Astrocyte (in vitro differentiated cells and primary cell): ENCODE measurements at regions not wholly inside any gene's neighbourhood (a gene's known extent, or its start where the extent isn't known, plus 50 kb on each side); places are given as distances from the start of the nearest gene placed in this dataset.
A peak's percentile ranks its signal among the peaks of the same experiment; 100 is the strongest.

Source experiments
- DNase-seq: peaks from one replicate; pipeline ENCODE4 v3.0.0-alpha.2; 2010; ENCODE audit warnings: low read depth
- FAIRE-seq: peaks from 2 replicates; lab custom pipeline; 2011; peaks lifted over from hg19 to GRCh38; lab: Jason Lieb, UNC
- H2AFZ ChIP-seq: 2 replicates; pipeline ENCODE4 v1.6.0; 2012; ENCODE audit warnings: low read depth, low read length, inconsistent platforms
- H3K27ac ChIP-seq: 2 replicates; pipeline ENCODE4 v1.5.1; 2011; ENCODE audit warnings: low read depth, low read length, inconsistent platforms
- H3K27me3 ChIP-seq: 2 replicates; pipeline ENCODE4 v1.6.0; 2011; ENCODE audit warnings: low read length, inconsistent platforms; ENCODE audit not compliant: insufficient read depth
- H3K36me3 ChIP-seq: 2 replicates; pipeline ENCODE4 v1.5.1; 2011; ENCODE audit warnings: low read length, inconsistent platforms; ENCODE audit not compliant: insufficient read depth
- H3K4me1 ChIP-seq: 2 replicates; pipeline ENCODE4 v1.5.1; 2011; ENCODE audit warnings: low read length, inconsistent platforms; ENCODE audit not compliant: insufficient read depth
- H3K4me2 ChIP-seq: 2 replicates; pipeline ENCODE4 v1.6.0; 2012; ENCODE audit warnings: low read length, inconsistent platforms
- H3K4me3 ChIP-seq: 2 replicates; pipeline ENCODE4 v1.5.1; 2011; ENCODE audit warnings: low read depth, mild to moderate bottlenecking, low read length, inconsistent platforms; ENCODE audit not compliant: insufficient read depth
- H3K79me2 ChIP-seq: 2 replicates; pipeline ENCODE4 v1.6.0; 2012; ENCODE audit warnings: mild to moderate bottlenecking, low read length, inconsistent platforms; ENCODE audit not compliant: insufficient read depth
- H3K9ac ChIP-seq: 2 replicates; pipeline ENCODE4 v1.6.0; 2012; ENCODE audit warnings: mild to moderate bottlenecking, low read length, inconsistent platforms
- H3K9me3 ChIP-seq: 2 replicates; pipeline ENCODE4 v1.5.1; 2012; ENCODE audit warnings: low read depth, mild to moderate bottlenecking, low read length, inconsistent platforms; ENCODE audit not compliant: insufficient read depth
- H4K20me1 ChIP-seq: 2 replicates; pipeline ENCODE4 v1.6.0; 2012; ENCODE audit warnings: low read length, inconsistent platforms; ENCODE audit not compliant: insufficient read depth
- H3K27ac Mint-ChIP-seq: one replicate; pipeline ENCODE4 v1.8.0; 2021; ENCODE audit warnings: mild to moderate bottlenecking, mixed read lengths; ENCODE audit not compliant: unreplicated experiment
- H3K27me3 Mint-ChIP-seq: one replicate; pipeline ENCODE4 v1.8.0; 2021; ENCODE audit warnings: low read depth, mixed read lengths; ENCODE audit not compliant: unreplicated experiment
- H3K36me3 Mint-ChIP-seq: one replicate; pipeline ENCODE4 v1.8.0; 2021; ENCODE audit warnings: low read depth, mixed read lengths; ENCODE audit not compliant: unreplicated experiment
- H3K4me1 Mint-ChIP-seq: one replicate; pipeline ENCODE4 v1.8.0; 2021; ENCODE audit warnings: low read depth, mixed read lengths; ENCODE audit not compliant: unreplicated experiment
- H3K4me3 Mint-ChIP-seq: one replicate; pipeline ENCODE4 v1.8.0; 2021; ENCODE audit warnings: mild to moderate bottlenecking, moderate library complexity, mixed read lengths; ENCODE audit not compliant: unreplicated experiment
- H3K9me3 Mint-ChIP-seq: one replicate; pipeline ENCODE4 v1.8.0; 2021; ENCODE audit warnings: mild to moderate bottlenecking, mixed read lengths; ENCODE audit not compliant: unreplicated experiment
- EZH2 ChIP-seq: IDR thresholded peaks from 2 replicates; pipeline ENCODE4 v1.6.1; 2012; ENCODE audit warnings: mild to moderate bottlenecking, low read length, inconsistent platforms; ENCODE audit not compliant: insufficient read depth
- TF ChIP-seq, protein P1 (sequence below): IDR thresholded peaks from 2 replicates; pipeline ENCODE4 v1.5.1; 2011; ENCODE audit warnings: low read depth, mild to moderate bottlenecking, inconsistent platforms, low read length, moderate library complexity; ENCODE audit not compliant: insufficient read depth

DNA sequence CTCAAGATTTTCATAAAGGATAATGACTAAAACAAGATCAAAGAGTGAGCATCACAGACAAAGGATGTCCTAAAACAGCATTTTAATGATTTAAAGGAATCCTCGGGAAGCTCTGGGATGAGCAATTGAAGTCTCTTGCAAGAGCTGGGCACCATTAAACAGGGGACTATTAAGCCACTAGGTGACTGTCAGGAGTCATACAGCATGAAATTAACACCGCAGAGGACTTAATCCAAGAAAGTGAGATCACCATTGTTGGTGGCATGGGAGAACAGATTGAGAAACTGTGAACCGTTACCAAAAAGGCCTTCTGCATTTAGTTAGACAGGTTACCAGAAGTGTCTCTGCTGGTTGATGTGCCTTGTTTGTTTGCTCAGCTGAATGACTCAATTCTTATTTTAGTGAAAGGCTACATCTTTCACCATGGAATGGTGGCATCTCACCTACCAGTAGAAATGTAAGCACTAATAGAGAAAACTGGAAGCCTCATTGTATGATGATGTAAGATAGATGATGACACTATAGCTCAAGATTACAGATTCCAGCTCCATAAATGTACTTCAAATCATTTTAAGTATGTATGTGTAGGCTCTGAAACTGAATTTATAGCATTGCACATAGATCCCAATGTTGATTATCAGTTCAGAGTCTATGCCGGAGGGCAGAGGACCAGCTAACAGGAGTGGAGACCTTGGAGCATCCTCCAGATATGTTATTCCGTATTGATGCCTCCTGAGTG lies 427.6 kb downstream of the SUCLG1 start:
- Histone ChIP-seq H3K36me3 (no peaks in the 10 kb centered on the region), H3K27me3 (no peaks in the 10 kb centered on the region), H3K4me1 (no peaks in the 10 kb centered on the region), H3K79me2 (no peaks in the 10 kb centered on the region), H3K27ac (no peak overlapping the region), H3K4me3 (no peak overlapping the region), H3K9ac (no peak overlapping the region), H3K4me2 (no peak overlapping the region), H2AFZ (no peak overlapping the region), H3K9me3 (no peaks in the 10 kb centered on the region), H4K20me1 (no peaks in the 10 kb centered on the region)
- H3K4me3 Mint-ChIP-seq, result no peak overlapping the region
- no peaks in the 10 kb centered on the region for H3K27me3 Mint-ChIP-seq
- no peak for DNase-seq
- peak overlapping the region; percentile 27 for H3K27ac Mint-ChIP-seq
- TF ChIP-seq, protein P1, sequence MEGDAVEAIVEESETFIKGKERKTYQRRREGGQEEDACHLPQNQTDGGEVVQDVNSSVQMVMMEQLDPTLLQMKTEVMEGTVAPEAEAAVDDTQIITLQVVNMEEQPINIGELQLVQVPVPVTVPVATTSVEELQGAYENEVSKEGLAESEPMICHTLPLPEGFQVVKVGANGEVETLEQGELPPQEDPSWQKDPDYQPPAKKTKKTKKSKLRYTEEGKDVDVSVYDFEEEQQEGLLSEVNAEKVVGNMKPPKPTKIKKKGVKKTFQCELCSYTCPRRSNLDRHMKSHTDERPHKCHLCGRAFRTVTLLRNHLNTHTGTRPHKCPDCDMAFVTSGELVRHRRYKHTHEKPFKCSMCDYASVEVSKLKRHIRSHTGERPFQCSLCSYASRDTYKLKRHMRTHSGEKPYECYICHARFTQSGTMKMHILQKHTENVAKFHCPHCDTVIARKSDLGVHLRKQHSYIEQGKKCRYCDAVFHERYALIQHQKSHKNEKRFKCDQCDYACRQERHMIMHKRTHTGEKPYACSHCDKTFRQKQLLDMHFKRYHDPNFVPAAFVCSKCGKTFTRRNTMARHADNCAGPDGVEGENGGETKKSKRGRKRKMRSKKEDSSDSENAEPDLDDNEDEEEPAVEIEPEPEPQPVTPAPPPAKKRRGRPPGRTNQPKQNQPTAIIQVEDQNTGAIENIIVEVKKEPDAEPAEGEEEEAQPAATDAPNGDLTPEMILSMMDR, result no peak
- no peak for TF ChIP-seq EZH2
- H3K36me3 Mint-ChIP-seq, result no peaks in the 10 kb centered on the region
- no peak for FAIRE-seq
- H3K9me3 Mint-ChIP-seq, result no peaks in the 10 kb centered on the region
- H3K4me1 Mint-ChIP-seq, result peaks cover 16% of the 10 kb centered on the region

DNA sequence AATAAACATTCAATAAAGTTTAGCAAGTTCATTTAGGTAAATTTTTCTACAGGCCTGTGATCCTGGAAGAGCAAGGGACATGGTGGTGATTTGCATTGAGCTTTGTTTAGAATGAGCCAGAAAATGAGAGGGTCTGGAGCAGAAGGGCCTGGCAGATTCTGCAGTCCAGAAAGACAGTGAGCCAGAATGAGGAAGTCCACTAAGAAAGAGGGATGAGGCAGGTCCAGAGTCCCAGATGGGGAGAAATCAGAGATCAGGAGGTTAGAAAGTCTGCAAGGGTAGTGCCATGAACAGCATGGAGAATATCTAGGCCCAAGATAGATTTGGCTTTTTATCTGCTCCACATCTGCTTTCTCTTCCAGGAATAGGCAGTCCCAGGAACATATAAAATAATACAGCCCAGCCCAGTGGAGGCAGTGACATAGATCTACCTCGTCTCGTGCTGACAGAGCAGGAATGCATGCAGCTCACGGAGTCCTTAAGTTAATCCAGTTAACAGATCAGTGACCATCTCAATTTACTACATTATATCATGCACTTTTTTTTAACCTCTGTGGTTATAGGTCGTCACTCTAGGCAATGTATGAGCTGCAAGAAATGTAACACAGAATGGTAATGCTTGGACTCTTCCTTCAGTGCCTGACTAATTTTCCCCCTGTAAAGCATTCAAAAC lies 429.0 kb downstream of the SUCLG1 start:
- Mint-ChIP-seq H3K4me1 (peaks cover 16% of the 10 kb centered on the region), H3K27ac (no peak overlapping the region)

More for the DNA sequence above, 429.0 kb downstream of the SUCLG1 start:
- Mint-ChIP-seq H3K36me3 (no peaks in the 10 kb centered on the region), H3K27me3 (no peaks in the 10 kb centered on the region), H3K4me3 (no peak overlapping the region), H3K9me3 (no peaks in the 10 kb centered on the region)
- DNase-seq (no peak), FAIRE-seq (no peak)
- Histone ChIP-seq H4K20me1 (no peaks in the 10 kb centered on the region), H3K4me2 (no peak overlapping the region), H3K4me3 (no peak overlapping the region), H3K27ac (no peak overlapping the region), H3K9me3 (no peaks in the 10 kb centered on the region), H3K36me3 (no peaks in the 10 kb centered on the region), H3K27me3 (no peaks in the 10 kb centered on the region), H3K4me1 (no peaks in the 10 kb centered on the region), H3K9ac (no peak overlapping the region), H3K79me2 (no peaks in the 10 kb centered on the region), H2AFZ (no peak overlapping the region)
- TF ChIP-seq EZH2, result no peak
- TF ChIP-seq, protein P1, result no peak
